Neural progenitor cell (in vitro differentiated cells): ENCODE measurements at regions not wholly inside any gene's neighbourhood (a gene's known extent, or its start where the extent isn't known, plus 50 kb on each side); places are given as distances from the start of the nearest gene placed in this dataset.
"Not testable (repeated sequence)": the region's sequence is repeated elsewhere in the genome, so short reads cannot be mapped to it uniquely, and the experiment has no call there.

Experiments used
- DNase-seq: peaks from one replicate; pipeline ENCODE4 v3.0.0-alpha.2; 2016; ENCODE audit warnings: low spot score
- H2AFZ ChIP-seq: fragments of 200-600 bp; sonication (generic); replicated peaks from 2 replicates; pipeline ENCODE4 v1.6.1; 2016; ENCODE audit warnings: antibody characterized with exemption
- H3F3A ChIP-seq: fragments of 200-600 bp; sonication (generic); 2 replicates; pipeline ENCODE4 v1.6.1; 2016; ENCODE audit warnings: antibody characterized with exemption, low read depth
- H3K27ac ChIP-seq: fragments of 200-600 bp; sonication (generic); 2 replicates; pipeline ENCODE4 v1.5.1; 2016; ENCODE audit warnings: mild to moderate bottlenecking
- H3K27me3 ChIP-seq: fragments of 200-600 bp; sonication (generic); 2 replicates; pipeline ENCODE4 v1.6.1; 2016; ENCODE audit warnings: mild to moderate bottlenecking, moderate library complexity
- H3K36me3 ChIP-seq: fragments of 200-600 bp; sonication (generic); 2 replicates; pipeline ENCODE4 v1.5.1; 2016
- H3K4me1 ChIP-seq: fragments of 200-600 bp; sonication (generic); 2 replicates; pipeline ENCODE4 v1.6.1; 2016; ENCODE audit warnings: mixed run types
- H3K4me2 ChIP-seq: fragments of 200-600 bp; sonication (generic); 2 replicates; pipeline ENCODE4 v1.6.1; 2016
- H3K4me3 ChIP-seq: fragments of 200-600 bp; sonication (generic); 2 replicates; pipeline ENCODE4 v1.5.1; 2016
- H3K79me2 ChIP-seq: fragments of 200-600 bp; sonication (generic); 2 replicates; pipeline ENCODE4 v1.6.1; 2016; ENCODE audit warnings: low read depth
- H3K9ac ChIP-seq: fragments of 200-600 bp; sonication (generic); 2 replicates; pipeline ENCODE4 v1.6.1; 2016
- H3K9me3 ChIP-seq: fragments of 200-600 bp; sonication (generic); 2 replicates; pipeline ENCODE4 v1.5.1; 2016; ENCODE audit warnings: low read depth
- H4K20me1 ChIP-seq: fragments of 200-600 bp; sonication (generic); 2 replicates; pipeline ENCODE4 v1.6.1; 2016; ENCODE audit warnings: low read depth
- H3K27ac Mint-ChIP-seq: 3 replicates; pipeline ENCODE4 v1.8.0; 2021; ENCODE audit warnings: mixed read lengths
- H3K27me3 Mint-ChIP-seq: 2 replicates; pipeline ENCODE4 v1.8.0; 2022; ENCODE audit warnings: low read depth, mild to moderate bottlenecking, inconsistent platforms, moderate library complexity, mixed read lengths; ENCODE audit not compliant: insufficient read depth
- H3K36me3 Mint-ChIP-seq: 3 replicates; pipeline ENCODE4 v1.8.0; 2021; ENCODE audit warnings: mixed read lengths
- H3K4me1 Mint-ChIP-seq: 3 replicates; pipeline ENCODE4 v1.8.0; 2021; ENCODE audit warnings: mixed read lengths
- H3K4me3 Mint-ChIP-seq: 3 replicates; pipeline ENCODE4 v1.8.0; 2021; ENCODE audit warnings: mild to moderate bottlenecking, moderate library complexity, mixed read lengths
- H3K9me3 Mint-ChIP-seq: 3 replicates; pipeline ENCODE4 v1.8.0; 2020; ENCODE audit warnings: mixed read lengths
- EZH2 ChIP-seq: fragments of 200-600 bp; sonication (generic); IDR thresholded peaks from 2 replicates; pipeline ENCODE4 v1.6.1; 2017; ENCODE audit warnings: antibody characterized with exemption, mild to moderate bottlenecking, moderate library complexity
- EZH2phosphoT487 ChIP-seq: fragments of 200-600 bp; sonication (generic); IDR thresholded peaks from 2 replicates; pipeline ENCODE4 v1.6.1; 2017; ENCODE audit warnings: antibody characterized with exemption
- TF ChIP-seq, protein P1 (sequence below): fragments of 200-600 bp; sonication (generic); IDR thresholded peaks from 2 replicates; pipeline ENCODE4 v1.5.1; 2017; ENCODE audit warnings: antibody characterized with exemption, mild to moderate bottlenecking

DNA sequence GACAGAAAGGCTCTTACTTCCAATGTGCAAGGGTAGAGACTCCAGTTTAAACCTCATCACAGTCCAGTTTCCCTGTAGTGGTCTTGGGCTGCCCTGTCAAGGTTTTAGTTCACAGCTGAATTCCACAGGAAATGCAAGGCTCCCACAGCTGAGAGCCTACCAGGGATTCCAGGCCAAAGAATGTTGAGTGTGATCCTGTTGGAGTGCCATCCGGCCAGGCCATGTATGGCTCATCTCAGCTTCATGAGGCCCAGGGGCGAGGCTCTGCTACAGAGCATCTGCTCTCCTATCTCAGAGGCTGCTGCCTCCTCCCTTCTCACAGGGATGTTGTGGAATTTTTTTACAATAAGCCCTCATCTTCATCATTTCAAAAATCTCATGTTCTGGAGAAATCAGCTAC lies 239.8 kb upstream of the CCL2 start:
- Mint-ChIP-seq H3K9me3 (no peaks in the 10 kb centered on the region), H3K36me3 (no peaks in the 10 kb centered on the region), H3K4me1 (no peaks in the 10 kb centered on the region), H3K27ac (no peak overlapping the region), H3K4me3 (no peak overlapping the region), H3K27me3 (peaks cover 4% of the 10 kb centered on the region)
- Histone ChIP-seq H4K20me1 (no peaks in the 10 kb centered on the region), H3K4me2 (no peak overlapping the region), H3K27ac (no peak overlapping the region), H3K9me3 (no peaks in the 10 kb centered on the region), H3F3A (no peaks in the 10 kb centered on the region), H3K36me3 (no peaks in the 10 kb centered on the region), H3K4me3 (no peak overlapping the region), H2AFZ (no peak overlapping the region), H3K79me2 (no peaks in the 10 kb centered on the region), H3K9ac (no peak overlapping the region), H3K27me3 (no peaks in the 10 kb centered on the region), H3K4me1 (no peaks in the 10 kb centered on the region)
- TF ChIP-seq, protein P1, sequence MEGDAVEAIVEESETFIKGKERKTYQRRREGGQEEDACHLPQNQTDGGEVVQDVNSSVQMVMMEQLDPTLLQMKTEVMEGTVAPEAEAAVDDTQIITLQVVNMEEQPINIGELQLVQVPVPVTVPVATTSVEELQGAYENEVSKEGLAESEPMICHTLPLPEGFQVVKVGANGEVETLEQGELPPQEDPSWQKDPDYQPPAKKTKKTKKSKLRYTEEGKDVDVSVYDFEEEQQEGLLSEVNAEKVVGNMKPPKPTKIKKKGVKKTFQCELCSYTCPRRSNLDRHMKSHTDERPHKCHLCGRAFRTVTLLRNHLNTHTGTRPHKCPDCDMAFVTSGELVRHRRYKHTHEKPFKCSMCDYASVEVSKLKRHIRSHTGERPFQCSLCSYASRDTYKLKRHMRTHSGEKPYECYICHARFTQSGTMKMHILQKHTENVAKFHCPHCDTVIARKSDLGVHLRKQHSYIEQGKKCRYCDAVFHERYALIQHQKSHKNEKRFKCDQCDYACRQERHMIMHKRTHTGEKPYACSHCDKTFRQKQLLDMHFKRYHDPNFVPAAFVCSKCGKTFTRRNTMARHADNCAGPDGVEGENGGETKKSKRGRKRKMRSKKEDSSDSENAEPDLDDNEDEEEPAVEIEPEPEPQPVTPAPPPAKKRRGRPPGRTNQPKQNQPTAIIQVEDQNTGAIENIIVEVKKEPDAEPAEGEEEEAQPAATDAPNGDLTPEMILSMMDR: no peak
- no peak for TF ChIP-seq EZH2
- TF ChIP-seq EZH2phosphoT487: no peak
- DNase-seq: no peak

DNA sequence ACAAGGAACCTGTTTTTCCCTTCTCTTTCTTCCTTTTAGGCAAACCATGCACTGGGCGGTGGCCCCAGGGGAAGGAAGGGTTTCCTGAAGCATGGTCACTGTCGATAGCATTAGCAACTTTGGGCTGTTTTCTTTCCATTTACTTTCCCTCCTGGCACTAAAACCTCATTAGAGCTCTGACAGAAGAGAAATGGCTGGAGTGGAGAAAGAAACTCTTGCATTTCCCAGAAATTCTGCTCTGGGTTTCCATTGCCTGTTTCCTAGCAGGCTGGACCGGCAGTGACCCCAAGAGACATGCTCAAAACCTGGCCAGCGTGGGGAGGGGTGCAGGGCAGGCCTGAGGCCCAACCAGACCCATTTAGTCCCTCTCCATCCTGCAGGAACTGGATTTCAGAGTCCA lies 230.7 kb upstream of the CCL2 start:
- Histone ChIP-seq H3K27ac (no peak overlapping the region), H3K4me2 (peak overlapping the region; percentile 16), H2AFZ (no peak overlapping the region), H3K79me2 (no peaks in the 10 kb centered on the region), H3K36me3 (no peaks in the 10 kb centered on the region), H3K4me1 (peaks cover 16% of the 10 kb centered on the region), H3K27me3 (no peaks in the 10 kb centered on the region), H3F3A (no peaks in the 10 kb centered on the region), H3K4me3 (no peak overlapping the region), H3K9ac (no peak overlapping the region), H3K9me3 (no peaks in the 10 kb centered on the region), H4K20me1 (no peaks in the 10 kb centered on the region)
- Mint-ChIP-seq H3K27me3 (no peaks in the 10 kb centered on the region), H3K36me3 (no peaks in the 10 kb centered on the region), H3K4me3 (no peak overlapping the region), H3K27ac (no peak overlapping the region), H3K4me1 (peaks cover 4% of the 10 kb centered on the region), H3K9me3 (no peaks in the 10 kb centered on the region)
- TF ChIP-seq EZH2phosphoT487 (no peak), EZH2 (no peak)
- TF ChIP-seq, protein P1: no peak
- DNase-seq: no peak

DNA sequence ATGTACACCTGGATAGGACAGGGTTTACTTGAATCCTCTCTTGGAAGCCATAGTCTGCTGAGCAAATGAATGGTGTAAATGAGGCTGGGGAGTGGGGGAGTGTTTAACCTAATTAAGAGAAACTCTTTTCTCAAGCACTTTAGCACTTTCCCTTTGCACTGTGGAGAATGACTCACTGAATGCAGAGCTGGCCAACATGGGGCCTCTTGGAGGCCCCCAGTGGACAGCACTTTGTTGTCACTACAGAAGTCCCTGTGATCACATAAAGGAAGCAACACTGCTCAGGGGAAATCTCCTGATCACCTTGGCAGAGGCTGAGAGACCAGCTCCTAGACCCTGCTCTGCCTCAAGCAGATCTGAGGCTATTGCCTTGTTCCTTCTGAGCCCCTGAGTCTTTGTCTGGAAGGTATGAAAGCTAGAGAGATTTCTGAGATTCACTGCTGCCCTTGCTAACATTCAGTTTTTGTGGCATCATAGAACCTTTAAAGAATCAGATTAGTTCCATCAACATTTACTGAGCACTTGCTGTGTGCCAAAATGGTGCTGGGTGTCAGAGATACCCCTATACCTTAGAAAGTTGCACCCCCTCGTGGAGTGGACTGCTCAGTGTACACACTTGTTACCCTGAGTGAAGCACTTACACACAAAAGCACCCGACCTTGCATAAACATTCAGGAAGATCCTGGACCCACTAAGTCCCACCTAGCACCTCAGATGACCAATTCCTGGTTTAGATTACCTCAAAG lies 230.1 kb upstream of the CCL2 start:
- Histone ChIP-seq H3K4me2 (peak overlapping the region; percentile 16), H2AFZ (no peak overlapping the region), H3K79me2 (no peaks in the 10 kb centered on the region), H3K9ac (no peak overlapping the region), H3F3A (no peaks in the 10 kb centered on the region), H3K9me3 (no peaks in the 10 kb centered on the region), H3K4me3 (no peak overlapping the region), H4K20me1 (no peaks in the 10 kb centered on the region), H3K4me1 (peaks cover 16% of the 10 kb centered on the region), H3K36me3 (no peaks in the 10 kb centered on the region), H3K27ac (no peak overlapping the region), H3K27me3 (no peaks in the 10 kb centered on the region)
- H3K9me3 Mint-ChIP-seq: no peaks in the 10 kb centered on the region
- peak; percentile 30 for DNase-seq
- no peak overlapping the region for H3K4me3 Mint-ChIP-seq
- H3K36me3 Mint-ChIP-seq: no peaks in the 10 kb centered on the region
- H3K27me3 Mint-ChIP-seq: peaks cover 3% of the 10 kb centered on the region
- H3K4me1 Mint-ChIP-seq: peaks cover 4% of the 10 kb centered on the region
- no peak for TF ChIP-seq EZH2phosphoT487
- TF ChIP-seq, protein P1: no peak
- TF ChIP-seq EZH2: no peak
- no peak overlapping the region for H3K27ac Mint-ChIP-seq

DNA sequence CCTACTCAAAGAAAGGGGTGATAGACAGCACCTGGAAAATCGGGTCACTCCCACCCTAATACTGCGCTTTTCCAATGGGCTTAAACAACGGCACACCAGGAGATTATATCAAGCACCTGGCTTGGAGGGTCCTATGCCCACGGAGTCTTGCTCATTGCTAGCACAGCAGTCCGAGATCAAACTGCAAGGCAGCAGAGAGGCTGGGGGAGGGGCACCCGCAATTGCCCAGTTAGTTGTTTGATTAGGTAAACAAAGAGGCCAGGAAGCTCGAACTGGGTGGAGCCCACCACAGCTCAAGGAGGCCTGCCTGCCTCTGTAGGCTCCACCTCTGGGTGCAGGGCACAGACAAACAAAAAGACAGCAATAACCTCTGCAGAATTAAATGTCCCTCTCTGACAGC lies 224.5 kb upstream of the CCL2 start:
- H3K9me3 Mint-ChIP-seq: peaks cover 21% of the 10 kb centered on the region
- H3K4me1 ChIP-seq, H3K4me3 ChIP-seq, H3K36me3 ChIP-seq, H3K4me1 Mint-ChIP-seq, H3F3A ChIP-seq, H3K36me3 Mint-ChIP-seq, H3K4me2 ChIP-seq, H3K79me2 ChIP-seq, H3K27ac Mint-ChIP-seq, H3K27ac ChIP-seq, H3K27me3 ChIP-seq, H4K20me1 ChIP-seq, H3K9me3 ChIP-seq, DNase-seq, H3K4me3 Mint-ChIP-seq, H3K9ac ChIP-seq, H2AFZ ChIP-seq, H3K27me3 Mint-ChIP-seq: not testable (repeated sequence)

DNA sequence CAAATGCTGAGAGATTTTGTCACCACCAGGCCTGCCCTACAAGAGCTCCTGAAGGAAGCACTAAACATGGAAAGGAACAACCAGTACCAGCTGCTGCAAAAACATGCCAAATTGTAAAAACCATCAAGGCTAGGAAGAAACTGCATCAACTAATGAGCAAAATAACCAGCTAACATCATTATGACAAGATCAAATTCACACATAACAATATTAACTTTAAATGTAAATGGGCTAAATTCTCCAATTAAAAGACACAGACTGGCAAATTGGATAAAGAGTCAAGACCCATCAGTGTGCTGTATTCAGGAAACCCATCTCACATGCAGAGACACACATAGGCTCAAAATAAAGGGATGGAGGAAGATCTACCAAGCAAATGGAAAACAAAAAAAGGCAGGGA lies 222.8 kb upstream of the CCL2 start:
- not testable (repeated sequence) for H3K27ac Mint-ChIP-seq, H3K9ac ChIP-seq, H2AFZ ChIP-seq, H3K79me2 ChIP-seq, H3K36me3 Mint-ChIP-seq, H3K9me3 ChIP-seq, H3K27ac ChIP-seq, H3K36me3 ChIP-seq, H3K27me3 Mint-ChIP-seq, H3K4me1 ChIP-seq, H3K4me3 ChIP-seq, H3K4me2 ChIP-seq, H3K4me3 Mint-ChIP-seq, H3K27me3 ChIP-seq, DNase-seq, H4K20me1 ChIP-seq, H3K4me1 Mint-ChIP-seq, H3F3A ChIP-seq
- H3K9me3 Mint-ChIP-seq: peaks cover 21% of the 10 kb centered on the region

DNA sequence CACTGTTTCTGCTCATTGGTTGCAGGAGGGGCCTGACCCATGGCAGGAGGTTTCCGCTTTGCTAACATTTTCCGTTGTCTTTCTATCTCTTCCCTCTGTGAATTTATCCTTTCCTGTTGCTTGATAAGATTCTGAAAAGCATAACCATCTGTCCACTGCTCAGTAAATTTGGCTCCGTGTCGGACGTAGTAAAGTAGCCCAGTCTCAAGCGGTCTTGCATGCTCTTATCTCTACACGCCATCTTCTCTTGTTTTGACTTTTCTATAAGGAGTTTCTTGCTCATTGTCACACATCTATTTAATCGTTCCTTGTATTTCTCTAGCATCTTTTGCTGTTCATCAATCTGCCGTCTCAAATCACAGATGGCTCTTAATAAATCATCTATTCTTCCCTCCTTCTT lies 216.3 kb upstream of the CCL2 start:
- not testable (repeated sequence) for H3K4me3 Mint-ChIP-seq, H3K79me2 ChIP-seq, H3K27me3 ChIP-seq, H3K27ac Mint-ChIP-seq, H4K20me1 ChIP-seq, H3K9me3 Mint-ChIP-seq, H3F3A ChIP-seq, H3K36me3 Mint-ChIP-seq, H3K27ac ChIP-seq, DNase-seq, H3K9me3 ChIP-seq, H3K4me3 ChIP-seq, H3K27me3 Mint-ChIP-seq, H3K9ac ChIP-seq, H3K4me2 ChIP-seq, H3K4me1 Mint-ChIP-seq, H3K4me1 ChIP-seq, H3K36me3 ChIP-seq, H2AFZ ChIP-seq
